HEK293 (cell line): ENCODE measurements at regions not wholly inside any gene's neighbourhood (a gene's known extent, or its start where the extent isn't known, plus 50 kb on each side); places are given as distances from the start of the nearest gene placed in this dataset.

Experiments used
- CTCF ChIA-PET: fragments of 350-600 bp; formaldehyde crosslinking; extraction: SDS; loops from one replicate; lab custom pipeline; 2021; ENCODE audit warnings: antibody characterized with exemption; lab: Yijun Ruan, JAX
- POLR2A ChIA-PET: fragments of 300-600 bp; formaldehyde crosslinking; extraction: SDS; loops from one replicate; lab custom pipeline; 2020; ENCODE audit warnings: antibody characterized with exemption, inconsistent platforms; lab: Yijun Ruan, JAX
- H3K27ac ChIP-seq: fragments of 200-500 bp; sonication (Bioruptor generic); 2 replicates; pipeline ENCODE4 v1.5.1; 2014; ENCODE audit warnings: low read depth, low read length, control low read depth, inconsistent platforms; ENCODE audit errors: extremely low read depth
- H3K36me3 ChIP-seq, 2 experiments: fragments of 200-500 bp in 1 of 2; sonication (Bioruptor generic) in 1 of 2; 1 replicate in 1 of 2; 2 replicates in 1 of 2; pipeline ENCODE4 v1.5.1; 2014 to 2017; ENCODE audit warnings: inconsistent platforms in 2 of 2, low read length in 2 of 2; ENCODE audit not compliant: control insufficient read depth in 2 of 2, insufficient read depth in 1 of 2
- H3K4me1 ChIP-seq: fragments of 200-500 bp; sonication (Bioruptor generic); 2 replicates; pipeline ENCODE4 v1.5.1; 2014; ENCODE audit warnings: mild to moderate bottlenecking, low read length, inconsistent platforms; ENCODE audit not compliant: control insufficient read depth, insufficient read depth
- H3K4me3 ChIP-seq: 2 replicates; pipeline ENCODE4 v1.5.1; 2011; ENCODE audit warnings: low read depth, mild to moderate bottlenecking, control low read depth, low read length, moderate library complexity
- H3K9me3 ChIP-seq: fragments of 200-500 bp; sonication (Bioruptor generic); 2 replicates; pipeline ENCODE4 v1.5.1; 2014; ENCODE audit warnings: low read depth, low read length, inconsistent platforms; ENCODE audit not compliant: control insufficient read depth, insufficient read depth
- CTCF ChIP-seq: fragments of 450-650 bp; formaldehyde crosslinking; IDR thresholded peaks from 2 replicates; pipeline ENCODE4 v1.5.1; 2016; ENCODE audit warnings: missing biosample characterization, missing genetic modification characterization
- EGR2 ChIP-seq: fragments of 450-650 bp; formaldehyde crosslinking; IDR thresholded peaks from 2 replicates; pipeline ENCODE4 v1.5.1; 2016; ENCODE audit warnings: low read depth, missing biosample characterization, missing genetic modification characterization
- GLIS1 ChIP-seq: fragments of 450-650 bp; formaldehyde crosslinking; IDR thresholded peaks from 2 replicates; pipeline ENCODE4 v1.5.1; 2016; ENCODE audit warnings: missing biosample characterization, missing genetic modification characterization
- KLF16 ChIP-seq: fragments of 450-650 bp; formaldehyde crosslinking; IDR thresholded peaks from 2 replicates; pipeline ENCODE4 v1.5.1; 2017; ENCODE audit warnings: missing biosample characterization, missing genetic modification characterization
- OVOL3 ChIP-seq: fragments of 450-650 bp; formaldehyde crosslinking; IDR thresholded peaks from 2 replicates; pipeline ENCODE4 v1.5.1; 2016; ENCODE audit warnings: missing biosample characterization, missing genetic modification characterization
- PRDM2 ChIP-seq: fragments of 450-650 bp; formaldehyde crosslinking; IDR thresholded peaks from 2 replicates; pipeline ENCODE4 v1.5.1; 2016; ENCODE audit warnings: missing biosample characterization, missing genetic modification characterization, borderline replicate concordance
- SCRT2 ChIP-seq: fragments of 450-650 bp; formaldehyde crosslinking; IDR thresholded peaks from 2 replicates; pipeline ENCODE4 v1.5.1; 2016; ENCODE audit warnings: missing biosample characterization, missing genetic modification characterization
- SP3 ChIP-seq: fragments of 450-650 bp; formaldehyde crosslinking; IDR thresholded peaks from 2 replicates; pipeline ENCODE4 v1.5.1; 2016; ENCODE audit warnings: missing biosample characterization, missing genetic modification characterization
- ZBTB20 ChIP-seq: fragments of 450-650 bp; formaldehyde crosslinking; IDR thresholded peaks from 2 replicates; pipeline ENCODE4 v1.5.1; 2016; ENCODE audit warnings: missing biosample characterization, missing genetic modification characterization
- ZFHX2 ChIP-seq: fragments of 450-650 bp; formaldehyde crosslinking; conservative IDR thresholded peaks from 2 replicates; pipeline ENCODE4 v1.5.1; 2016; ENCODE audit warnings: missing biosample characterization, missing genetic modification characterization
- ZIC2 ChIP-seq: fragments of 450-650 bp; formaldehyde crosslinking; IDR thresholded peaks from 2 replicates; pipeline ENCODE4 v1.5.1; 2016; ENCODE audit warnings: missing biosample characterization, missing genetic modification characterization
- ZNF433 ChIP-seq: fragments of 450-650 bp; formaldehyde crosslinking; IDR thresholded peaks from 2 replicates; pipeline ENCODE4 v1.5.1; 2016; ENCODE audit warnings: missing biosample characterization, missing genetic modification characterization, low read depth
- ZNF585B ChIP-seq: fragments of 450-650 bp; formaldehyde crosslinking; IDR thresholded peaks from 2 replicates; pipeline ENCODE4 v1.5.1; 2016; ENCODE audit warnings: missing biosample characterization, missing genetic modification characterization
- ZNF792 ChIP-seq: fragments of 450-650 bp; formaldehyde crosslinking; IDR thresholded peaks from 2 replicates; pipeline ENCODE4 v1.5.1; 2016; ENCODE audit warnings: missing biosample characterization, missing genetic modification characterization

- CTCF ChIA-PET: interaction anchor here (0.5 to 1.1 kb wide), 3 partner anchors 105 to 229 kb away, joined by 3 to 4 read pairs (median 4); no protein-coding TSS in a partner anchor
- H3K9me3 ChIP-seq: no peaks in the 10 kb centered on the region
- no peak overlapping the region for H3K27ac ChIP-seq
- TF ChIP-seq ZIC2 (tag by site-specific recombination) (no peak), ZNF433 (tag by site-specific recombination) (no peak), CTCF (tag by site-specific recombination) (no peak)
- TF ChIP-seq, all 188 proteins: peak for 0
- no peak overlapping the region for H3K4me3 ChIP-seq
- POLR2A ChIA-PET: no interaction called here
- no peaks in the 10 kb centered on the region for H3K4me1 ChIP-seq
- no peaks in the 10 kb centered on the region; a peak in 1 of 3 replicates for H3K36me3 ChIP-seq
Measured at GRCh38 chr2:10205162-10205475, 82.6 kb downstream of the RRM2 start.

GRCh38 chr2:10208736-10209135 is 86.2 kb downstream of the RRM2 start:
- Histone ChIP-seq H3K4me1 (no peaks in the 10 kb centered on the region), H3K4me3 (no peak overlapping the region), H3K36me3 (no peaks in the 10 kb centered on the region; a peak in 1 of 3 replicates), H3K9me3 (no peaks in the 10 kb centered on the region), H3K27ac (no peak overlapping the region)
- CTCF ChIA-PET: interaction anchor here (0.6 kb wide), 1 partner anchor 23 kb away, joined by 3 read pairs; no protein-coding TSS in a partner anchor
- POLR2A ChIA-PET: no interaction called here
- no peak for TF ChIP-seq SCRT2 (tag by site-specific recombination)
- 0 out of 2 replicates have a peak, but pooled peaks have one; percentile 6 for TF ChIP-seq GLIS1 (tag by site-specific recombination)
- peak; percentile 69 for TF ChIP-seq EGR2
- peak; percentile 60; the same call in 1 of the 2 replicates for TF ChIP-seq ZFHX2

GRCh38 chr2:10209406-10209935 is 86.9 kb downstream of the RRM2 start:
- no peaks in the 10 kb centered on the region; a peak in 1 of 3 replicates for H3K36me3 ChIP-seq
- no peaks in the 10 kb centered on the region for H3K9me3 ChIP-seq
- H3K4me1 ChIP-seq: no peaks in the 10 kb centered on the region
- no peak for TF ChIP-seq ZNF792 (tag by site-specific recombination)
- TF ChIP-seq OVOL3 (tag by site-specific recombination): no peak
- TF ChIP-seq SP3 (tag by site-specific recombination): no peak
- no peak for TF ChIP-seq PRDM2 (tag by site-specific recombination)
- no peak for TF ChIP-seq ZBTB20 (tag by site-specific recombination)
- no peak for TF ChIP-seq KLF16 (tag by site-specific recombination)
- TF ChIP-seq ZNF585B (tag by site-specific recombination): no peak
- TF ChIP-seq, all 188 proteins: peak for 0
- Histone ChIP-seq H3K4me3 (no peak overlapping the region), H3K27ac (no peak overlapping the region)
- CTCF ChIA-PET: no interaction called here
- POLR2A ChIA-PET: no interaction called here
